ENCODE measurements at regions not wholly inside any gene's neighbourhood (a gene's known extent, or its start where the extent isn't known, plus 50 kb on each side); places are given as distances from the start of the nearest gene placed in this dataset.

GRCh38 chr21:34298534-34299167 lies 65.2 kb upstream of the KCNE2 start:
- TF ChIP-seq ATF3 (IDR thresholded peaks at IDR 0.05; ENCODE audit: insufficient read depth, low read depth, low read length) (no peak), KDM1A (IDR thresholded peaks at IDR 0.05; ENCODE audit: borderline replicate concordance, low read length) (no peak), POLR2A (IDR thresholded peaks at IDR 0.05; ENCODE audit: control extremely low read depth in 1 of 2, low read depth in 2 of 2, low read length in 2 of 2) (no peak), HDAC6 (IDR thresholded peaks at IDR 0.05; ENCODE audit: low read depth, low read length) (no peak), BCL11A (IDR thresholded peaks at IDR 0.05; ENCODE audit: low read depth in 2 of 2, low read length in 2 of 2) (no peak), TEAD4 (IDR thresholded peaks at IDR 0.05; ENCODE audit: low read depth, low read length) (no peak), POLR2AphosphoS5 (IDR thresholded peaks at IDR 0.05; ENCODE audit: low read depth, low read length) (no peak), SRF (IDR thresholded peaks at IDR 0.05; ENCODE audit: low read depth, low read length) (no peak)
- TF ChIP-seq, protein P1, sequence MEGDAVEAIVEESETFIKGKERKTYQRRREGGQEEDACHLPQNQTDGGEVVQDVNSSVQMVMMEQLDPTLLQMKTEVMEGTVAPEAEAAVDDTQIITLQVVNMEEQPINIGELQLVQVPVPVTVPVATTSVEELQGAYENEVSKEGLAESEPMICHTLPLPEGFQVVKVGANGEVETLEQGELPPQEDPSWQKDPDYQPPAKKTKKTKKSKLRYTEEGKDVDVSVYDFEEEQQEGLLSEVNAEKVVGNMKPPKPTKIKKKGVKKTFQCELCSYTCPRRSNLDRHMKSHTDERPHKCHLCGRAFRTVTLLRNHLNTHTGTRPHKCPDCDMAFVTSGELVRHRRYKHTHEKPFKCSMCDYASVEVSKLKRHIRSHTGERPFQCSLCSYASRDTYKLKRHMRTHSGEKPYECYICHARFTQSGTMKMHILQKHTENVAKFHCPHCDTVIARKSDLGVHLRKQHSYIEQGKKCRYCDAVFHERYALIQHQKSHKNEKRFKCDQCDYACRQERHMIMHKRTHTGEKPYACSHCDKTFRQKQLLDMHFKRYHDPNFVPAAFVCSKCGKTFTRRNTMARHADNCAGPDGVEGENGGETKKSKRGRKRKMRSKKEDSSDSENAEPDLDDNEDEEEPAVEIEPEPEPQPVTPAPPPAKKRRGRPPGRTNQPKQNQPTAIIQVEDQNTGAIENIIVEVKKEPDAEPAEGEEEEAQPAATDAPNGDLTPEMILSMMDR (IDR thresholded peaks at IDR 0.05; ENCODE audit: control extremely low read depth in 1 of 3, insufficient read depth in 1 of 3, low read depth in 1 of 3, low read length in 3 of 3) = no peak
- TF ChIP-seq, protein P2, sequence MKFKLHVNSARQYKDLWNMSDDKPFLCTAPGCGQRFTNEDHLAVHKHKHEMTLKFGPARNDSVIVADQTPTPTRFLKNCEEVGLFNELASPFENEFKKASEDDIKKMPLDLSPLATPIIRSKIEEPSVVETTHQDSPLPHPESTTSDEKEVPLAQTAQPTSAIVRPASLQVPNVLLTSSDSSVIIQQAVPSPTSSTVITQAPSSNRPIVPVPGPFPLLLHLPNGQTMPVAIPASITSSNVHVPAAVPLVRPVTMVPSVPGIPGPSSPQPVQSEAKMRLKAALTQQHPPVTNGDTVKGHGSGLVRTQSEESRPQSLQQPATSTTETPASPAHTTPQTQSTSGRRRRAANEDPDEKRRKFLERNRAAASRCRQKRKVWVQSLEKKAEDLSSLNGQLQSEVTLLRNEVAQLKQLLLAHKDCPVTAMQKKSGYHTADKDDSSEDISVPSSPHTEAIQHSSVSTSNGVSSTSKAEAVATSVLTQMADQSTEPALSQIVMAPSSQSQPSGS (IDR thresholded peaks at IDR 0.05; ENCODE audit: low read length) = no peak

Measured in H1 (cell line).